ENCODE measurements at regions not wholly inside any gene's neighbourhood (a gene's known extent, or its start where the extent isn't known, plus 50 kb on each side); places are given as distances from the start of the nearest gene placed in this dataset.

DNA sequence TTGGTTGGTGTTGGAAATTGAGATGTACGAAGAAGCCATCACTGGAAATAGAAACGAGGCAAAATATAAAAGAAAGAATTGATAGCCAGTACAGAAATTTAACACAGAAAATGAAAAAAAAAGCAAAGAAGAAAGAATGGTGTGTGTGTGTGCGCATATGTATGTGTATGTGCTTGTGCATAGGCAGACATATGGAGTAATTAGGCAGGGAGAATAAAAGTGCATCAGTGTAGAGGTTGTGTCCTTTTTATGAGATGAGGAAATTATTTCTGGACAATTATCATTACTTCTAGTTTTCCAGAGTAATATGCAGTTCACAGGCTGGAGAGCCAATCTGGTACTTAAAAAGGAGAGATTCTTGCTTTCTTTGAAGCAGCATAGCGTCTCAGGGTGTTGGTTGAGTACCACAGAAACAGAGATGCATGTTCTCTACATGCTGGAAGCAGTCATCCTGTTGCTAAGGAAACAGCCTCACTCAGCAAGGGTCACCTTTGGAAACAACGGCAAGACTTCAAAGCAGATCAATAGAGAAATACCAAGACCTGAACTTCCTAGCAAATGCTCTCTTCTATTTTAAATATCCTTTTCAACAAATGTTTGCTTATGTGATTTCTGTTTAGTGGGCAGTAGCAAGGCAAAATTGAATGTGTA lies 172.7 kb downstream of the TAF11L14 start:
- Mint-ChIP-seq H3K27ac (no peak overlapping the region), H3K4me3 (no peak overlapping the region), H3K4me1 (no peaks in the 10 kb centered on the region), H3K36me3 (no peaks in the 10 kb centered on the region), H3K27me3 (ENCODE audit: low read depth in 3 of 3) (no peaks in the 10 kb centered on the region), H3K9me3 (peaks cover 0 to 2% (median 0%) of the 10 kb centered on the region in 7 donors)
- Histone ChIP-seq H3K9ac (ENCODE audit: insufficient read depth, low read length, poor library complexity, severe bottlenecking) (no peak overlapping the region), H3K4me2 (replicated peaks; ENCODE audit: extremely low read depth, low read length, poor library complexity, severe bottlenecking) (no peak overlapping the region), H3K79me2 (ENCODE audit: insufficient read depth, low read length) (no peaks in the 10 kb centered on the region), H3K27ac (ENCODE audit: low read depth in 1 of 2, low read length in 2 of 2) (no peak overlapping the region), H3K4me3 (replicated peaks in 1 of 3; ENCODE audit: low read depth in 2 of 3, low read length in 3 of 3) (no peak overlapping the region), H3K27me3 (ENCODE audit: control insufficient read depth in 2 of 2, insufficient read depth in 2 of 2, low read length in 2 of 2) (no peaks in the 10 kb centered on the region), H2AFZ (ENCODE audit: insufficient read depth, low read depth, low read length, poor library complexity, severe bottlenecking) (no peak overlapping the region), H3K36me3 (replicated peaks in 1 of 2; ENCODE audit: control insufficient read depth in 1 of 2, insufficient read depth in 2 of 2, low read length in 2 of 2) (no peaks in the 10 kb centered on the region), H3K9me3 (replicated peaks in 1 of 2; ENCODE audit: control insufficient read depth in 1 of 2, insufficient read depth in 1 of 2, low read length in 2 of 2) (no peaks in the 10 kb centered on the region), H4K20me1 (ENCODE audit: insufficient read depth, low read length) (no peaks in the 10 kb centered on the region), H3K4me1 (ENCODE audit: control insufficient read depth in 1 of 2, insufficient read depth in 2 of 2, low read length in 2 of 2) (no peaks in the 10 kb centered on the region)
- 96% methylated on average over 2 of the region's 5 CpGs for WGBS (ENCODE audit: insufficient coverage)
- no peak for DNase-seq
- intact Hi-C loops (cut with micrococcal nuclease) = no loop called here
- no peak for TF ChIP-seq CTCF (IDR thresholded peaks at IDR 0.05)

GRCh38 chr5:17808566-17808965 lies 174.3 kb downstream of the TAF11L14 start:
- Mint-ChIP-seq H3K36me3 (no peaks in the 10 kb centered on the region), H3K27me3 (ENCODE audit: low read depth in 3 of 3) (no peaks in the 10 kb centered on the region), H3K27ac (no peak overlapping the region), H3K4me1 (no peaks in the 10 kb centered on the region), H3K9me3 (peaks cover 0 to 2% (median 0%) of the 10 kb centered on the region in 7 donors), H3K4me3 (no peak overlapping the region)
- Histone ChIP-seq H3K27ac (ENCODE audit: low read depth in 1 of 2, low read length in 2 of 2) (no peak overlapping the region), H3K4me2 (replicated peaks; ENCODE audit: extremely low read depth, low read length, poor library complexity, severe bottlenecking) (no peak overlapping the region), H3K9me3 (replicated peaks in 1 of 2; ENCODE audit: control insufficient read depth in 1 of 2, insufficient read depth in 1 of 2, low read length in 2 of 2) (no peaks in the 10 kb centered on the region), H3K79me2 (ENCODE audit: insufficient read depth, low read length) (no peaks in the 10 kb centered on the region), H4K20me1 (ENCODE audit: insufficient read depth, low read length) (no peaks in the 10 kb centered on the region), H3K4me3 (replicated peaks in 1 of 3; ENCODE audit: low read depth in 2 of 3, low read length in 3 of 3) (no peak overlapping the region), H3K36me3 (replicated peaks in 1 of 2; ENCODE audit: control insufficient read depth in 1 of 2, insufficient read depth in 2 of 2, low read length in 2 of 2) (no peaks in the 10 kb centered on the region), H3K27me3 (ENCODE audit: control insufficient read depth in 2 of 2, insufficient read depth in 2 of 2, low read length in 2 of 2) (no peaks in the 10 kb centered on the region), H3K9ac (ENCODE audit: insufficient read depth, low read length, poor library complexity, severe bottlenecking) (no peak overlapping the region), H3K4me1 (ENCODE audit: control insufficient read depth in 1 of 2, insufficient read depth in 2 of 2, low read length in 2 of 2) (no peaks in the 10 kb centered on the region), H2AFZ (ENCODE audit: insufficient read depth, low read depth, low read length, poor library complexity, severe bottlenecking) (no peak overlapping the region)
- no CpG with 5 or more reads among the region's 2 CpGs for WGBS (ENCODE audit: insufficient coverage)
- TF ChIP-seq CTCF (IDR thresholded peaks at IDR 0.05) = no peak
- no peak for DNase-seq
- intact Hi-C loops (cut with micrococcal nuclease) = no loop called here

Measured in CD14-positive monocyte (primary cell).